Stimulated activated memory B cell treated with anti-CD40 and anti-IgM and Interleukin-4, amounts not matched to agents 10 μg/mL and 1 μg/mL and 100 μg/mL, for 72 hours (primary cell): ENCODE measurements at regions not wholly inside any gene's neighbourhood (a gene's known extent, or its start where the extent isn't known, plus 50 kb on each side); places are given as distances from the start of the nearest gene placed in this dataset.
"Not testable (repeated sequence)": the region's sequence is repeated elsewhere in the genome, so short reads cannot be mapped to it uniquely, and the experiment has no call there.

Experiments
- ATAC-seq: fragments of 150-1000 bp; cut with Tn5 transposase; 2 replicates; pipeline ENCODE4 v1.10.0; 2021
- H3K27ac Mint-ChIP-seq: one replicate; pipeline ENCODE4 v1.8.0; 2022; ENCODE audit warnings: mild to moderate bottlenecking, mixed read lengths
- H3K27me3 Mint-ChIP-seq: one replicate; pipeline ENCODE4 v1.8.0; 2022; ENCODE audit warnings: mixed read lengths
- H3K36me3 Mint-ChIP-seq: one replicate; pipeline ENCODE4 v1.8.0; 2022; ENCODE audit warnings: mixed read lengths
- H3K4me1 Mint-ChIP-seq: one replicate; pipeline ENCODE4 v1.8.0; 2022; ENCODE audit warnings: mixed read lengths
- H3K4me3 Mint-ChIP-seq: one replicate; pipeline ENCODE4 v1.8.0; 2022; ENCODE audit warnings: mild to moderate bottlenecking, moderate library complexity, mixed read lengths
- H3K9me3 Mint-ChIP-seq: one replicate; pipeline ENCODE4 v1.8.0; 2022; ENCODE audit warnings: mixed read lengths

DNA sequence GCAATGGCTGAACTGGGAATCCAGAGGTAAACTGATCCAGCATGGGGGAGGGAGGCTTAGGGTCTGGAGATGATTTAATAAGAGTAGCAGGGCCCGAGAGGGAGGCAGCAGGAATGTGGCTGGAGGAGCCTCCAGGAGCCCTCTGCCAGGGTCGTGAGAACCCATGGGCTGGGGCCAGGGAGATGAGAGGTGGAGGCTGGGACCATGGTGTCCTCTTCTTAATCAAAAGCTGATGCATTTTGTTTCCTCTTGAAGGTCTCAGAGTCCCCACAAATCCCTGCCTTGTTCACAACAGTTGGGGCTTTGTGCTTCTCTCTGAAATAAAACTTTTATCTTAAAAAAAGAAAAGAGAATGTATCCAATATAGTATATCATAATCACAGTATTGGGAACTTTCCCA lies 123.7 kb upstream of the ZNF516 start:
- Mint-ChIP-seq H3K36me3 (no peaks in the 10 kb centered on the region), H3K4me1 (peaks cover 10% of the 10 kb centered on the region), H3K9me3 (no peaks in the 10 kb centered on the region), H3K4me3 (no peak overlapping the region), H3K27ac (no peak overlapping the region), H3K27me3 (peaks cover 48% of the 10 kb centered on the region)
- ATAC-seq = no peak

DNA sequence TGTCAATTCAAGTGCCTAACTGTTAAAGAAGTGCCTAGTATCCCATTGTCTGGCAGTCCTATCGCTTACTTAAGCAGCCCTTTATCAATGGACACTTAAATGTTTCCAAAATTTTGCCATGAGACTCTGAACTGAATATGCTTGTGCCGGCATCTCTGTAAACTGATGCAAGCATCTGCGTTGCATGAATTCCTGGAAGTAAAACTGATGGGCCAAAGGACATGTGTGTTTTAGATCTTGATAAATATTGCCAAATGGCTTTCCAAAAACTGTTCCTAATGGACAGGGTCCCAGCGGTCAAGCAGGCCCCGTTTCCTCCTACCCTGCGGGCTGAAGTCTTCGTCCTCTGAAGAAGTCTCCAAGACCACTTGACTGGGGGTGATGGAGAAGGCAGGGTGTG lies 121.3 kb upstream of the ZNF516 start:
- ATAC-seq = no peak
- Mint-ChIP-seq H3K27me3 (peaks cover 48% of the 10 kb centered on the region), H3K4me1 (peaks cover 10% of the 10 kb centered on the region), H3K9me3 (peaks cover 3% of the 10 kb centered on the region), H3K27ac (no peak overlapping the region), H3K4me3 (no peak overlapping the region), H3K36me3 (no peaks in the 10 kb centered on the region)

DNA sequence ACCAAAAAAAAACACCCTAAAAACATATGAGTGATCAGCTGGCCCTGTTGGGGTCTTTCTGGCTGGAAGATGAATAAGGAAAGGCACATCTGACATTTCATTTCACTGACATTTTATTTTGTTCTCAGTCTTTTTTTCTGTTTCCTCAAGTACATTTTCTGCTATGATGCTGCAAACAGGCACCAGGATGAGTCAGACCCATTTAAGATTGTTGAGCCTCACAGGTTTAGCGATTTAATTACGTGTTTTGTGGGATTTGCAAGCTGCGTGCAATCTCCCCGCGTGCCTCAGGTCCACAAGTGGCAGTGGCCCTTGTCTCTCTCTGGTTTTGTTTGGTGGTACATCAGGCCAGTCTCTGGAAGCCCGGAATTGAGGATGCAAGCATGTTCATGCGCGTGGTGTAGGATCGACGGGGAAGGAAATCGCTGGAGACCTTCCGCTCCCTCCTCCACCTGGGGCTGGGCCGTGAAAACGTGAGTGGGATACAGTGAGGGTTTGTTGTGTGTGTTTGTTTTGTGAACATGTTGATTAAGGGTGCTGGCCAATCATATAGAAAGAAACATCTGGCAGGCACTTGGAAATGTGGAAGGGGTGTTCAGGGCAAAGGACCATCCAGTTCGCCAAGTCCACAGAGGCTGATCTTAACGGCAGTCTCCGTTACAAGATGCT lies 120.2 kb upstream of the ZNF516 start:
- Mint-ChIP-seq H3K27ac (no peak overlapping the region), H3K36me3 (no peaks in the 10 kb centered on the region), H3K9me3 (peaks cover 6% of the 10 kb centered on the region), H3K4me3 (no peak overlapping the region), H3K27me3 (peaks cover 37% of the 10 kb centered on the region), H3K4me1 (peaks cover 6% of the 10 kb centered on the region)
- no peak for ATAC-seq

DNA sequence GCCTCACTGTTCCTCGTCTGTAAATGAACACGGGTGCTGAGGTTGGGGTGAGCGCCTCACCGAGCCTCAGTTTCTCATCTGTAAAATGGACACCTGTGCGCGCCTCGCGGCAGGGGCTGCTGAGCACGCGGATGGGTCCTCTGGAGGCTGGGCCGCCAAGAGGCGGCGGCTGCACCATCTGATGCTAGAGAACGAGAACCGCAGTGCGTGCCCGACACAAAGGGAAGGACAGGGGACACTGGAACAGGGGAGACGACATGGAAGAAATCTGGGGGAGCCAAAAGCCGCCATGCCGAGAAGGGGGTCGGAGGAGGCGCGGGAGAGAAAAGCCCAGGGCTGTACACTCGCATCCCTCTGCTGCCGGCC lies 118.7 kb upstream of the ZNF516 start:
- no peak for ATAC-seq
- peaks cover 22% of the 10 kb centered on the region for H3K27me3 Mint-ChIP-seq
- H3K27ac Mint-ChIP-seq = no peak overlapping the region
- H3K4me3 Mint-ChIP-seq = no peak overlapping the region
- H3K9me3 Mint-ChIP-seq = peaks cover 6% of the 10 kb centered on the region
- no peaks in the 10 kb centered on the region for H3K4me1 Mint-ChIP-seq
- no peaks in the 10 kb centered on the region for H3K36me3 Mint-ChIP-seq

DNA sequence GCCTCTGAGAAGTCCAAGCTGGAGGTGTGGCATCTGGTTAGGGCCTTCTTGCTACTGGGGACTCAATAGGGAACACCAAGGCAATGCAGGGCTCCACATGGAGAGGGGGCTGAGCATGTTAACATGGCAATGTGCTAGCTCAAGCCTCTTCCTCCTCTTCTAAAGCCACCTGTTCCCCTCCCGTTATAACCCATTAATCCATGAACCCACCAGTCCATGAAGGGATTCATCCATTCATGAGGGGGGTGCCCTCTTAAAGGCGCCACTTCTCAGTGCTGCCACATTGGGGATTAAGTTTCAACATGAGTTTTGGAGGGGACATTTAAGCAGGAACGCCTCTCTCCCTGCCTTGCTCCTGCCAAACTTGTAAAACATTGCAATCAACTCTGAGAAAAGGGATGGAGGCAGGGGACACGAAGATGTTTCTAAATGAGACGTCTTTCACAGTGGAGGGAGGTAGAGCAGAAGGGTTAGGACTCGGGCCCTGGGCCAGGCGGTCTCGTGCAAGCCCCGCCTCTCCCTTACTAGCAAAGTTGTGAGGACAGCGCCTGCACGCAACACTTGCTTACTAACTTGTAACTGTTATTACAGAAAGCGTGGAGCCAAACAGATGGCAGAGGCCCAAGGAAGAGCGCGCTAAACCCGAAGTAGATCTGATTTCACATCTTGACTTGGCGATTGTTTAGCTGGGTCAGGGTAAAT lies 118.2 kb upstream of the ZNF516 start:
- Mint-ChIP-seq H3K27me3 (peaks cover 17% of the 10 kb centered on the region), H3K9me3 (peaks cover 6% of the 10 kb centered on the region), H3K27ac (no peak overlapping the region), H3K4me1 (no peaks in the 10 kb centered on the region), H3K36me3 (no peaks in the 10 kb centered on the region), H3K4me3 (no peak overlapping the region)
- ATAC-seq = no peak

DNA sequence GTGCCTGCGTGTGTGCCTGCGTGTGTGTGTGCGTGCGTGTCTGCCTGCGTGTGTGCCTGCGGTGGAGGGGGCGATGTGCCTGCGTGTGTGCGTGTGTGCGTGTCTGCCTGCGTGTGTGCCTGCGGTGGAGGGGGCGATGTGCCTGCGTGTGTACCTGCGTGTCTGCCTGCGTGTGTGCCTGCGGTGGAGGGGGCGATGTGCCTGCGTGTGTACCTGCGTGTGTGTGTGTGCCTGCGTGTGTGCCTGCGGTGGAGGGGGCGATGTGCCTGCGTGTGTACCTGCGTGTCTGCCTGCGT lies 116.7 kb upstream of the ZNF516 start:
- not testable (repeated sequence) for H3K4me3 Mint-ChIP-seq, H3K9me3 Mint-ChIP-seq, ATAC-seq, H3K27ac Mint-ChIP-seq, H3K27me3 Mint-ChIP-seq, H3K4me1 Mint-ChIP-seq, H3K36me3 Mint-ChIP-seq

DNA sequence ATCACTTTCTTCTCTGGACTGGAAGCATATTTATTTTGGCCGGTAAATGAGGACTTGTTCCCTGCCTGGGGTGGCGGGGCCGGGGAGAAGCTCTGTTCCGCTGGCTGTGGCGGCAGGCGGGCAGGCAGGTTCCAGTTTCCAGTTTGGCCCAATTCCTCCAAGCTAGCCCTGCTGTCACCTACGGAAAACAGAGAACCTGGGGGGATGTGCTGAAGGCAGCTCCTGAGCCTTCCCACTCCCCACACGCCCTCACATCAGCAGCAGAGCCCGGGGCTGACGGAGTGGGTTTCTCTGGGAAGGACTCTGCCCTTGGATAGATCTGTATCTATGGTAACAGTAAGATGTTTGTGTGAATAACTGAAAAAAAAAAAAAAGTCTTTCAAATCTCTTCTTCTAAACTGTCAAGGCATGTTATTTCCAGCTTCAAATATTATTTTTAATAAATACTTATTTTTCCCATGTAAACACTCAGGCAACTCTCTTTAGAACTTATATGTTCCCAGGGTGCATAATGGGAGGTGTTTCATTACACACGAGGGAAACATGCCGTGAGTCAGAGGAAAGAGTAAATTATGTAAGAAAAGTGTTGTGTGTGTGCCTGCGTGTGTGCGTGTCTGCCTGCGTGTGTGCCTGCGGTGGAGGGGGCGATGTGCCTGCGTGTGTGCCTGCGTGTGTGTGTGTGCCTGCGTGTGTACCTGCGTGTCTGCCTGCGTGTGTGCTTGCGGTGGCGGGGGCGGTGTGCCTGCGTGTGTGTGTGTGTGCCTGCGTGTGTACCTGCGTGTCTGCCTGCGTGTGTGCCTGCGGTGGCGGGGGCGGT lies 116.1 kb upstream of the ZNF516 start:
- no peaks in the 10 kb centered on the region for H3K4me1 Mint-ChIP-seq
- H3K27me3 Mint-ChIP-seq = peaks cover 8% of the 10 kb centered on the region
- no peak for ATAC-seq
- peaks cover 6% of the 10 kb centered on the region for H3K9me3 Mint-ChIP-seq
- no peak overlapping the region for H3K27ac Mint-ChIP-seq
- no peaks in the 10 kb centered on the region for H3K36me3 Mint-ChIP-seq
- no peak overlapping the region for H3K4me3 Mint-ChIP-seq

DNA sequence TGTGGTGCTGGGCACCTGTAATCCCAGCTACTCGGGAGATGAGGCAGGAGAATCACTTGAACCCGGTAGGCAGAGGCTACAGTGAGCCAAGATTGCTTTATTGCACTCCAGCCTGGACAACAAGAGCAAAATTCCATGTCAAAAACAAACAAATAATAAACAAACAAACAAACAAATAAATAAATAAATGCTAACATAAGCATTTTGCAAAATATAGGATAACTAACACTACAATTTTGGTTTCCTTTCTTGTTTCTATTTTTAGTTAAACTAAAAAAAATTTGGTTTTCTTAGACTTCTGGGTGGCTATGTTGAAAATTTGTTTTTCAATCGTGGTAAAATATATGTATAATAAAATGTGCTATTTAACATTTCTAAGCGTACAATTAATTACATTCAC lies 115.0 kb upstream of the ZNF516 start:
- Mint-ChIP-seq H3K9me3 (peaks cover 6% of the 10 kb centered on the region), H3K4me1 (no peaks in the 10 kb centered on the region), H3K4me3 (no peak overlapping the region), H3K27me3 (peaks cover 2% of the 10 kb centered on the region), H3K27ac (no peak overlapping the region), H3K36me3 (no peaks in the 10 kb centered on the region)
- ATAC-seq = no peak

DNA sequence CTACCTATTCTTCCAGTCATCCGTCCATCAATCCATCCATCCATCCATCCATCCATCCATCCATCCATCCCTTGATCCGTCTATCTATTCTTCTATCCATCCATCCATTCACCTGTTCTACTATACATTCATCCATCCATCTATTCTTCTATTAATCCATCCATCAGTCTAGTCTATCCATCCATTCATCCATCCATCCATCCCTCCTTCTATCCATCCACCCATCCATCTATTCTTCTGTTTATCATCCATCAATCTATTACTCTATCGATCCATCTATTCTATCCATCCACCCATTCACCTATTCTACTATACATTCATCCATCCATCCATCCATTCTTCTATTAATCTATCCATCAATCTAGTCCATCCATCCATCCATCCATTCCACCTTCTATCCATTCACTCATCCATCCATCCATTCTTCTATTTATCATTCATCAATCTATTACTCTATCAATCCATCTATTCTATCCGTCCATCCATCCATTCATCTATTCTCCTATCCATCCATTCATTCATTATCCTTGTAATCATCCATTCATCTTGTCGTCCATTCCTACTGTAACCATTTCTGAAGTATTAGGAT lies 110.4 kb upstream of the ZNF516 start:
- Mint-ChIP-seq H3K36me3 (no peaks in the 10 kb centered on the region), H3K27ac (no peak overlapping the region), H3K4me3 (no peak overlapping the region), H3K4me1 (no peaks in the 10 kb centered on the region), H3K27me3 (no peaks in the 10 kb centered on the region), H3K9me3 (no peaks in the 10 kb centered on the region)
- ATAC-seq = no peak

DNA sequence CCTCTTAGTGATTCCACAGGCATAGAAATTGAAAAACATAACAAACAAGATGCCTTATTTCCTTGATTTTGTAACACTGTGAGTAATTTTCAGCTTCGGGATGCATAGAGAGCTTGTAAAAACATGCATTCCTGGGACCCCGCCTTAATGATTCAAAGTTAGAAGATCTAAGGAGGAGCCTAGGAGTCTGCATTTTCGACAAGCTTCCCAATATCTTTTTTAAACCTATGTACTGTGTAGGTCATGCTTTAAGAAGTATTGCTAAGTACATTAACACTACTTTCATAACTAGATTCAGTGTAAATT lies 109.8 kb upstream of the ZNF516 start:
- Mint-ChIP-seq H3K36me3 (no peaks in the 10 kb centered on the region), H3K9me3 (no peaks in the 10 kb centered on the region), H3K4me1 (no peaks in the 10 kb centered on the region), H3K27ac (no peak overlapping the region), H3K4me3 (no peak overlapping the region), H3K27me3 (no peaks in the 10 kb centered on the region)
- ATAC-seq = no peak

DNA sequence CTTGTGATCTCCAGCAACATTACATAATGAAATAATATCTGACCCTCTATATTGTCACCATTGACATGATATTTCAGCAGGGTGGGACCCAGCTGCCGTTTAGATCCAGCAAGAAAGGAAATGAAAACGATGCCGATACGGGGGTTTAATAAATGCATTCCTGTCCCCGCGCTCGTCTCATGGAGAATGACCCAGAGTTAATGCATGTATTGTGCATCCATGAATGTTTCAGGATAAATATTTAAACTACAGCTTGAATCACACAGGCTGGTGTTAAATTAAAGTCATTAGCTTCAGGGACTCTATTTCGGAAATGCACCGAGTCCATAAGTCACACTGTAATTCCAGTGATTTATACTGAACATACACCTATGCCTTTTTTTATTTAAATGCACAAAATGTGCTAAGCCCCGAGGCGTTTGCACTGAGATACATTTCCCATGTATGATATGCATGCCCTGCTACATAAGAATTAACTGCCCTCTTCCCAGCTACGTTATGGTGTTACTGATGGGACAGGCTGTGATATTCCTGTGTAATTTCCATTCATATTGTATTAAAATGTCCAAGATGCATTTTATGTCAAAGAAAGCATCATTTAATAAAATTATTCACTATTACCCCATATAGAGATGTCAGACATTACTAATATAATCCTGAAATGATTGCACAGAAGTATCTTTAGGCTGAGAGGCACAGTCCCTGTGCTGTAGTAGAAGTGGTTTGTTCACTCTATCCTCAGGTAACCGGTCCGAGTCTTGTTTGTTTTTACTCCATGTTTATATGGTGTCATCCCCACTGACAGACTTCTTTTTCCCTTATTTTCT lies 109.3 kb upstream of the ZNF516 start:
- H3K36me3 Mint-ChIP-seq = no peaks in the 10 kb centered on the region
- H3K27ac Mint-ChIP-seq = no peak overlapping the region
- no peak for ATAC-seq
- H3K9me3 Mint-ChIP-seq = no peaks in the 10 kb centered on the region
- no peaks in the 10 kb centered on the region for H3K27me3 Mint-ChIP-seq
- no peaks in the 10 kb centered on the region for H3K4me1 Mint-ChIP-seq
- H3K4me3 Mint-ChIP-seq = no peak overlapping the region

DNA sequence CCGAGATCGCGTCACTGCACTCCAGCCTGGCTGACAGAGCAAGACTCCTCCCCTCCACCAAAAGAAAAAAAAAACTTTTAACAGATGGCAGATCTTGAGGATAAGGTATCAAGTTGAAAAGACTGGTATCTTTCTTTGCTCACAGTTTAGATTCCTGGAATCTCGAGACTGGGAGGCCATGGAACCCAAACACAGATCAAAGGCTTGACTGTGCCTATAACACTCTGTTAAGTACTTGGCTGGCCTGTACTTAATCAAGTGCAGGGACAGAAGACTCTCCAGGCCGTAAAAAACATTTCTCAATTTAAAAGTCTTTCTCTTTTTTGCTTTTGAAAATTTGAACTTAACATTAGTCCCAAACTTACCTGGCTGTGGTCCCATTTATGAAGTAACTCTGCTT lies 107.1 kb upstream of the ZNF516 start:
- H3K27me3 Mint-ChIP-seq = no peaks in the 10 kb centered on the region
- H3K4me3 Mint-ChIP-seq = no peak overlapping the region
- H3K9me3 Mint-ChIP-seq = no peaks in the 10 kb centered on the region
- H3K36me3 Mint-ChIP-seq = no peaks in the 10 kb centered on the region
- no peak for ATAC-seq
- H3K4me1 Mint-ChIP-seq = no peaks in the 10 kb centered on the region
- no peak overlapping the region for H3K27ac Mint-ChIP-seq

DNA sequence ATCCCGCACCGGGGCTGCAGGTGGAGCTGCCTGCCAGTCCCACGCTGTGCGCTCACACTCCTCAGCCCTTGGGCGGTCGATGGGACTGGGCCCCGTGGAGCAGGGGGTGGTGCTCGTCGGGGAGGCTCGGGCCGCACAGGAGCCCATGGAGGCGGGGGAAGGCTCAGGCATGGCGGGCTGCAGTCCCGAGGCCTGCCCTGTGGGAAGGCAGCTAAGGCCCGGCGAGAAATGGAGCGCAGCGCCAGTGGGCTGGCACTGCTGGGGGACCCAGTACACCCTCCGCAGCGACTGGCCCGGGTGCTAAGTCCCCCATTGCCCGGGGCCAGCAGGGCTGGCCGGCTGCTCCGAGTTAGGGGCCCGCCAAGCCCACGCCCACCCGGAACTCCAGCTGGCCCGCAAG lies 105.0 kb upstream of the ZNF516 start:
- H3K4me3 Mint-ChIP-seq, ATAC-seq, H3K4me1 Mint-ChIP-seq, H3K27ac Mint-ChIP-seq, H3K9me3 Mint-ChIP-seq, H3K36me3 Mint-ChIP-seq, H3K27me3 Mint-ChIP-seq: not testable (repeated sequence)

DNA sequence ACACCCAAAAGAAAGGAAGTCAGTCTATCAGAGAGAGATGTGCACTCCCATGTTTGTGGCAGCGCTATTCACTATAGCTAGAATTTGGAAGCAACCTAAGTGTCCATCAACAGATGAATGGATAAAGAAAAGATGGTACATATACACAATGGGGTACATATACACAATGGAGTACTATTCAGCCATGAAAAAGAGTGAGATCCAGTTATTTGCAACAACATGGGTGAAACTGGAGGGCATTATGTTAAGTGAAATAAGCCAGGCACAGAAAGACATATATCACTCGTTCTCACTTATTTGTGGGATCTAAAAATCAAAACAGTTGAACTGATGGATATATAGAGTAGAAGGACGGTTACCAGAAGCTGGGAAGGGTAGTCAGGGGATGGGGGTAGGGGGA lies 99.9 kb upstream of the ZNF516 start:
- ATAC-seq = no peak
- H3K9me3 Mint-ChIP-seq = no peaks in the 10 kb centered on the region
- H3K36me3 Mint-ChIP-seq = no peaks in the 10 kb centered on the region
- H3K4me1 Mint-ChIP-seq = no peaks in the 10 kb centered on the region
- no peak overlapping the region for H3K4me3 Mint-ChIP-seq
- H3K27me3 Mint-ChIP-seq = peaks cover 41% of the 10 kb centered on the region
- H3K27ac Mint-ChIP-seq = no peak overlapping the region

DNA sequence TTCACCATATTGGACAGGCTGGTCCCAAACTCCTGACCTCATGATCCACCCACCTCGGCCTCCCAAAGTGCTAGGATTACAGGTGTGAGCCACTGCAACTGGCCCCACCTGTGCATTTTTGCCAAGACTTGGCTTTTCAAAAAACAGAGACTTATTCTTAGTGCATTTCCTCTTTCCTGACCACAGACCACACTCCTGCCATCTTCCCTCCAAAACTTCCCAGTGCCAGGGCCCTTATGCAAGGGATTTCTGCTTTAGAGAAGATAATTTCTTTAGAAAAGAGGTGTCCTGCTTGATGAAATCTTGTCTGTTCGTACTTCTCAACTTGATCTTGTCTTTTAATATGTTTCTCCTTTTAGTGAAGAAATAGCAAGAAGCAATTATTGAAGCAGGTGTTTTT lies 98.8 kb upstream of the ZNF516 start:
- no peaks in the 10 kb centered on the region for H3K4me1 Mint-ChIP-seq
- no peak overlapping the region for H3K4me3 Mint-ChIP-seq
- peaks cover 50% of the 10 kb centered on the region for H3K27me3 Mint-ChIP-seq
- H3K27ac Mint-ChIP-seq = no peak overlapping the region
- H3K36me3 Mint-ChIP-seq = no peaks in the 10 kb centered on the region
- H3K9me3 Mint-ChIP-seq = no peaks in the 10 kb centered on the region
- no peak for ATAC-seq
